22Rv1 (cell line): ENCODE measurements at regions not wholly inside any gene's neighbourhood (a gene's known extent, or its start where the extent isn't known, plus 50 kb on each side); places are given as distances from the start of the nearest gene placed in this dataset.

Experiments used
- H3K27ac ChIP-seq: fragments of 450-650 bp; 2 replicates; pipeline ENCODE4 v1.5.1; 2017
- CTCF ChIP-seq: fragments of 450-650 bp; IDR thresholded peaks from 2 replicates; pipeline ENCODE4 v1.5.1; 2017; ENCODE audit warnings: mild to moderate bottlenecking
- ZFX ChIP-seq: fragments of 450-650 bp; IDR thresholded peaks from 2 replicates; pipeline ENCODE4 v1.6.1; 2017; ENCODE audit warnings: antibody characterized with exemption, borderline replicate concordance

GRCh38 chr1:212181015-212181882, 104.0 kb upstream of the PPP2R5A start:
- H3K27ac ChIP-seq = no peak overlapping the region
- TF ChIP-seq CTCF = no peak
- TF ChIP-seq ZFX = no peak

- H3K27ac ChIP-seq = no peak overlapping the region
- no peak for TF ChIP-seq CTCF
- no peak for TF ChIP-seq ZFX
These were observed 103.0 kb upstream of the PPP2R5A start for GRCh38 chr1:212182171-212182570.

- H3K27ac ChIP-seq = no peak overlapping the region
- TF ChIP-seq ZFX (no peak), CTCF (no peak)
These were observed 102.6 kb upstream of the PPP2R5A start for GRCh38 chr1:212182579-212182978.

- TF ChIP-seq CTCF = no peak
- TF ChIP-seq ZFX = no peak
- no peak overlapping the region for H3K27ac ChIP-seq
These were observed 98.6 kb upstream of the PPP2R5A start for GRCh38 chr1:212186427-212187207.

GRCh38 chr1:212188599-212189351, 96.4 kb upstream of the PPP2R5A start:
- no peak for TF ChIP-seq CTCF
- no peak for TF ChIP-seq ZFX
- no peak overlapping the region for H3K27ac ChIP-seq

- TF ChIP-seq ZFX = no peak
- no peak for TF ChIP-seq CTCF
- H3K27ac ChIP-seq = no peak overlapping the region
These were observed 95.9 kb upstream of the PPP2R5A start for GRCh38 chr1:212189352-212189738.

- H3K27ac ChIP-seq = no peak overlapping the region
- no peak for TF ChIP-seq ZFX
- TF ChIP-seq CTCF = no peak
These were observed 95.0 kb upstream of the PPP2R5A start for GRCh38 chr1:212190169-212190568.
